ENCODE measurements at regions not wholly inside any gene's neighbourhood (a gene's known extent, or its start where the extent isn't known, plus 50 kb on each side); places are given as distances from the start of the nearest gene placed in this dataset.

- no peak for DNase-seq (ENCODE audit: low read depth, low spot score)
- H3K27ac ChIP-seq (ENCODE audit: low read length): no peak overlapping the region
- H3K9me3 ChIP-seq (ENCODE audit: control insufficient read depth, insufficient read depth, low read depth, low read length): no peaks in the 10 kb centered on the region
- CTCF ChIA-PET: no interaction called here
- no peak overlapping the region for H3K4me3 ChIP-seq (ENCODE audit: low read depth in 2 of 2, low read length in 2 of 2)
- intact Hi-C loops (cut with micrococcal nuclease; ENCODE audit: unreplicated experiment) (no loop called here), in situ Hi-C loops (cut with HindIII; ENCODE audit: low pct_unique_long_range_greater_than_20kb, low sequenced_read_pairs) (no loop called here)
- H3K36me3 ChIP-seq (ENCODE audit: control insufficient read depth, insufficient read depth, low read length): no peaks in the 10 kb centered on the region
- TF ChIP-seq SIN3A (IDR thresholded peaks at IDR 0.05; ENCODE audit: borderline replicate concordance, insufficient read depth, low read depth, low read length): no peak
- TF ChIP-seq TCF7L2 (IDR thresholded peaks at IDR 0.05; ENCODE audit: low read depth, low read length): no peak
- TF ChIP-seq, protein P1, sequence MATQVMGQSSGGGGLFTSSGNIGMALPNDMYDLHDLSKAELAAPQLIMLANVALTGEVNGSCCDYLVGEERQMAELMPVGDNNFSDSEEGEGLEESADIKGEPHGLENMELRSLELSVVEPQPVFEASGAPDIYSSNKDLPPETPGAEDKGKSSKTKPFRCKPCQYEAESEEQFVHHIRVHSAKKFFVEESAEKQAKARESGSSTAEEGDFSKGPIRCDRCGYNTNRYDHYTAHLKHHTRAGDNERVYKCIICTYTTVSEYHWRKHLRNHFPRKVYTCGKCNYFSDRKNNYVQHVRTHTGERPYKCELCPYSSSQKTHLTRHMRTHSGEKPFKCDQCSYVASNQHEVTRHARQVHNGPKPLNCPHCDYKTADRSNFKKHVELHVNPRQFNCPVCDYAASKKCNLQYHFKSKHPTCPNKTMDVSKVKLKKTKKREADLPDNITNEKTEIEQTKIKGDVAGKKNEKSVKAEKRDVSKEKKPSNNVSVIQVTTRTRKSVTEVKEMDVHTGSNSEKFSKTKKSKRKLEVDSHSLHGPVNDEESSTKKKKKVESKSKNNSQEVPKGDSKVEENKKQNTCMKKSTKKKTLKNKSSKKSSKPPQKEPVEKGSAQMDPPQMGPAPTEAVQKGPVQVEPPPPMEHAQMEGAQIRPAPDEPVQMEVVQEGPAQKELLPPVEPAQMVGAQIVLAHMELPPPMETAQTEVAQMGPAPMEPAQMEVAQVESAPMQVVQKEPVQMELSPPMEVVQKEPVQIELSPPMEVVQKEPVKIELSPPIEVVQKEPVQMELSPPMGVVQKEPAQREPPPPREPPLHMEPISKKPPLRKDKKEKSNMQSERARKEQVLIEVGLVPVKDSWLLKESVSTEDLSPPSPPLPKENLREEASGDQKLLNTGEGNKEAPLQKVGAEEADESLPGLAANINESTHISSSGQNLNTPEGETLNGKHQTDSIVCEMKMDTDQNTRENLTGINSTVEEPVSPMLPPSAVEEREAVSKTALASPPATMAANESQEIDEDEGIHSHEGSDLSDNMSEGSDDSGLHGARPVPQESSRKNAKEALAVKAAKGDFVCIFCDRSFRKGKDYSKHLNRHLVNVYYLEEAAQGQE (IDR thresholded peaks at IDR 0.05; ENCODE audit: insufficient read depth in 1 of 2, low read depth in 2 of 2, low read length in 1 of 2): no peak
- TF ChIP-seq POLR2AphosphoS5 (IDR thresholded peaks at IDR 0.05; ENCODE audit: low read depth, low read length): no peak
- POLR2A ChIA-PET: no interaction called here
- peaks cover 2% of the 10 kb centered on the region; the same call in 1 of the 2 replicates for H3K27me3 ChIP-seq (ENCODE audit: control insufficient read depth, insufficient read depth, low read length)
- H3K4me1 ChIP-seq (ENCODE audit: control insufficient read depth, insufficient read depth, low read length): no peaks in the 10 kb centered on the region
- no TSS peak for BruUV-seq (replicated peaks)
- no peak for ATAC-seq
Measured at GRCh38 chr12:13288501-13288900, 92.0 kb downstream of the EMP1 start.

DNA sequence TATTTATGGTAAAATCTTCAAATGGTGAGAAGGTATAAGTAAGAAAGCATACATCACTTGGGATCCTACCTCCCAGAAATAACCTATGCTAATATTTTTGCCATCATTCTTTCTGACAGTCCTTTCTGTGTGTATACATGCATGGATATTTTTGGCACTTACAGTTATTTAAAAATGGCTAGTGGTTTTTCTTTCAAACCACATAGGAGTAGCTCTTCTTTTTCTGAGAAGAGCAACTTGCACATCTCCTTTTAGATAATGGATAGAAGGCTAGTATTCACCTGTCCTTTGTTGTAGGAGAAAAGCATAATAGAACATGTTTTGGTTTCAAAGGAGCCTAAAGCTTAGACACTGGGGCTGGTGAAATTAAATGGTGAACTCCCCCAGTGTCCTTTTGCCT, 87.3 kb downstream of the EMP1 start:
- in situ Hi-C loops (cut with HindIII; ENCODE audit: low pct_unique_long_range_greater_than_20kb, low sequenced_read_pairs): no loop called here
- no peak for TF ChIP-seq TCF7L2 (IDR thresholded peaks at IDR 0.05; ENCODE audit: low read depth, low read length)
- TF ChIP-seq, protein P1 (IDR thresholded peaks at IDR 0.05; ENCODE audit: insufficient read depth in 1 of 2, low read depth in 2 of 2, low read length in 1 of 2): no peak
- no peak for TF ChIP-seq SIN3A (IDR thresholded peaks at IDR 0.05; ENCODE audit: borderline replicate concordance, insufficient read depth, low read depth, low read length)
- TF ChIP-seq, protein P2, sequence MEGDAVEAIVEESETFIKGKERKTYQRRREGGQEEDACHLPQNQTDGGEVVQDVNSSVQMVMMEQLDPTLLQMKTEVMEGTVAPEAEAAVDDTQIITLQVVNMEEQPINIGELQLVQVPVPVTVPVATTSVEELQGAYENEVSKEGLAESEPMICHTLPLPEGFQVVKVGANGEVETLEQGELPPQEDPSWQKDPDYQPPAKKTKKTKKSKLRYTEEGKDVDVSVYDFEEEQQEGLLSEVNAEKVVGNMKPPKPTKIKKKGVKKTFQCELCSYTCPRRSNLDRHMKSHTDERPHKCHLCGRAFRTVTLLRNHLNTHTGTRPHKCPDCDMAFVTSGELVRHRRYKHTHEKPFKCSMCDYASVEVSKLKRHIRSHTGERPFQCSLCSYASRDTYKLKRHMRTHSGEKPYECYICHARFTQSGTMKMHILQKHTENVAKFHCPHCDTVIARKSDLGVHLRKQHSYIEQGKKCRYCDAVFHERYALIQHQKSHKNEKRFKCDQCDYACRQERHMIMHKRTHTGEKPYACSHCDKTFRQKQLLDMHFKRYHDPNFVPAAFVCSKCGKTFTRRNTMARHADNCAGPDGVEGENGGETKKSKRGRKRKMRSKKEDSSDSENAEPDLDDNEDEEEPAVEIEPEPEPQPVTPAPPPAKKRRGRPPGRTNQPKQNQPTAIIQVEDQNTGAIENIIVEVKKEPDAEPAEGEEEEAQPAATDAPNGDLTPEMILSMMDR (IDR thresholded peaks at IDR 0.05): no peak
- no peak for TF ChIP-seq POLR2AphosphoS5 (IDR thresholded peaks at IDR 0.05; ENCODE audit: low read depth, low read length)
- no TSS peak for BruUV-seq (replicated peaks)
- Histone ChIP-seq H3K4me3 (ENCODE audit: low read depth in 2 of 2, low read length in 2 of 2) (no peak overlapping the region), H3K4me1 (ENCODE audit: control insufficient read depth, insufficient read depth, low read length) (no peaks in the 10 kb centered on the region), H3K9me3 (ENCODE audit: control insufficient read depth, insufficient read depth, low read depth, low read length) (no peaks in the 10 kb centered on the region), H3K27ac (ENCODE audit: low read length) (no peak overlapping the region), H3K36me3 (ENCODE audit: control insufficient read depth, insufficient read depth, low read length) (no peaks in the 10 kb centered on the region), H3K27me3 (ENCODE audit: control insufficient read depth, insufficient read depth, low read length) (peaks cover 2% of the 10 kb centered on the region; the same call in 1 of the 2 replicates)
- ChIA-PET POLR2A (no interaction called here), CTCF (no interaction called here)
- DNase-seq (ENCODE audit: low read depth, low spot score): no peak
- ATAC-seq: no peak
- intact Hi-C loops (cut with micrococcal nuclease; ENCODE audit: unreplicated experiment): no loop called here

Measured in Panc1 (cell line).